Lower leg skin (tissue), 3 donors: ENCODE measurements at regions not wholly inside any gene's neighbourhood (a gene's known extent, or its start where the extent isn't known, plus 50 kb on each side); places are given as distances from the start of the nearest gene placed in this dataset.

Experiments used
- CTCF ChIP-seq, 3 donors: fragments of 450-650 bp; IDR thresholded peaks; one replicate each; pipeline ENCODE4 v1.5.1; 2016; ENCODE audit warnings: antibody characterized with exemption in 3 of 3, mild to moderate bottlenecking in 3 of 3, moderate library complexity in 2 of 3
- POLR2A ChIP-seq, 2 donors: fragments of 450-650 bp; IDR thresholded peaks; one replicate each; pipeline ENCODE4 v1.6.1; 2016 to 2017; ENCODE audit warnings: antibody characterized with exemption in 2 of 2, mild to moderate bottlenecking in 1 of 2, moderate library complexity in 1 of 2

GRCh38 chr1:29504196-29504595, 267.9 kb downstream of the PTPRU start:
- TF ChIP-seq POLR2A (IDR thresholded peaks at IDR 0.05) = no peak
- TF ChIP-seq CTCF (IDR thresholded peaks at IDR 0.05) = no peak
